GM19035 (cell line): ENCODE measurements at regions not wholly inside any gene's neighbourhood (a gene's known extent, or its start where the extent isn't known, plus 50 kb on each side); places are given as distances from the start of the nearest gene placed in this dataset.

Experiments used
- ATAC-seq: cut with Tn5 transposase; IDR thresholded peaks from one replicate; pipeline ENCODE4 v1.9.1; 2021; ENCODE audit not compliant: unreplicated experiment

- ATAC-seq = no peak
These were observed 2660.1 kb upstream of the PCDH20 start for GRCh38 chr13:64075543-64076271.

GRCh38 chr13:64074971-64075474 is 2659.4 kb upstream of the PCDH20 start:
- no peak for ATAC-seq

GRCh38 chr13:64073203-64073602 is 2657.6 kb upstream of the PCDH20 start:
- ATAC-seq = no peak

- no peak for ATAC-seq
These were observed 2655.7 kb upstream of the PCDH20 start for GRCh38 chr13:64071352-64071751.

- no peak for ATAC-seq
These were observed 2654.2 kb upstream of the PCDH20 start for GRCh38 chr13:64069892-64070291.

GRCh38 chr13:64066711-64067110 is 2651.1 kb upstream of the PCDH20 start:
- no peak for ATAC-seq

DNA sequence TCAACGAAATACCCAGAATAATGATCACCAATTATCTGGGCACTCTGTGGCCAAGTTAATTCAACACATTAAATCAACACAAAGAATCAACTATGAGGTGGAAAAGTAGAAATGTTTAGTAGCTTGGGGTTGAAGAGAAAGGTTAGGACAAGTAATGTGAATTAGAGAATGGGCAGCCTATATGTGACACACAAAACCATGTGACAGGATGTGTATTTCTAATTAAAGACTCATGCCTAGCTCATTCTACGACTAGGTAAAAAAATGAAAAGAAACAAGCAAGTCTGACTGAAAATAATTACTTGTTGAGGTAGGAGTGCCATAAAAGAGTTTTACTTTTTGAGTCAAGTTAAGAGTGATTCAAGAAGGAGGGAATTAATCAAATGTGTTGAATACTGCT is 2646.0 kb upstream of the PCDH20 start:
- ATAC-seq = no peak

- ATAC-seq = no peak
These were observed 2641.8 kb upstream of the PCDH20 start for GRCh38 chr13:64057372-64058020.

GRCh38 chr13:64054321-64054720 is 2638.7 kb upstream of the PCDH20 start:
- ATAC-seq = no peak

DNA sequence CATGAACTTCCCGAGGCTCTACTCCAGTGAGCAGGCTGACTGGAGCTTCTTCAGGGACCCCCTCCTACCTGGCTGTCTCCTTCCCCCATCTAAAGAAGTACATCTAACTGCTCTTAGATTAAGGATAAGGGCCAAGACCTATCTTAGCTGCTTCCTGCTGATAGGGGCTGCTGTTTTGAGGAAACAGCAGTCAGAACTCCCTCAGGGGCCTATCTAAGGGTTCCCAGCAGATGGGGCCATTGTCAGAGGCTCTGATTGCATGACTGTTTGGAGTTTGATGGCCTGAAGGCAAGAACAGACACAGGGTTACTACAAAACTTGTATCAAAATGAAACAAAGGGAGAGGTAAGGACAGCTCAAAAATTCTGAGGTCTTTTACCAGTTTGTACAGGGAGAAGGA is 2636.9 kb upstream of the PCDH20 start:
- no peak for ATAC-seq

- no peak for ATAC-seq
These were observed 2635.6 kb upstream of the PCDH20 start for GRCh38 chr13:64051278-64051677.

- ATAC-seq = no peak
These were observed 2625.6 kb upstream of the PCDH20 start for GRCh38 chr13:64041296-64041695.

DNA sequence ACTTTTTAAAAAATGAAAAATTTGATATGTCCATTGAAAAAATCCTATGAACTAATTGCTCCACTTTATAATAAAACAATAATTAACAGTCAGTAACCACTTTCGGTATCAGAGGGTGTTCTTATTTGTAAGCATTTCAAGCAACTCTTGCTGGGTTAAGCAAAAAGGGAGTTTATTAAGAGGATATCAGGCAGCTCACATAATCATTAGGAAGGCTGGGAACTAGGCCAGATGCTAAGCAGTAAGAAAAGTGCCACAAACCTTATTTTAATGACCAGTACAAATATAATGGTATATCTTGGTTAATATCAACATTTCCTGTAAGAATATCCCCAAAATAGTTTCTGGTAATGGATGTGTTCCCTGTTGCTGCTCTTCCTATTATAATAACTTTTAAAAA is 2618.3 kb upstream of the PCDH20 start:
- ATAC-seq = no peak

- no peak for ATAC-seq
These were observed 2613.9 kb upstream of the PCDH20 start for GRCh38 chr13:64029343-64030093.

DNA sequence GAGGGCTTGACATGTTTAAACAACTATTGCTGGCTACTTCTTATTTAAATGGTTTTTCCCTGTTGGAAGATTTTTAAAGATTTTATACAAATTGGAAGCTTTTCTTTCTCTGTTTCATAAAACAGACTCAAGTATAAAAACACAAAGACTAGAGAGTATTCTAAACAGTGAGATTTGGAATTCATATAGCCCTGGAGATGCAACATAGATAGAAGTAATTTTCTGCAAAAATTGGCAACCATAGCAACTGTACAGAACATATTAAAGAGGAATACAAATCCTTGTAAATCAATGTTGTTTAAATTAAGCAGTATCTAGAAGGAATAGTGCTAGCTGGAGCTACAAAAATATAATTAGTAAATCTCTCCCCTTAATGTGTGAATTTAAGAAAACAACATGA is 2612.9 kb upstream of the PCDH20 start:
- ATAC-seq = no peak

DNA sequence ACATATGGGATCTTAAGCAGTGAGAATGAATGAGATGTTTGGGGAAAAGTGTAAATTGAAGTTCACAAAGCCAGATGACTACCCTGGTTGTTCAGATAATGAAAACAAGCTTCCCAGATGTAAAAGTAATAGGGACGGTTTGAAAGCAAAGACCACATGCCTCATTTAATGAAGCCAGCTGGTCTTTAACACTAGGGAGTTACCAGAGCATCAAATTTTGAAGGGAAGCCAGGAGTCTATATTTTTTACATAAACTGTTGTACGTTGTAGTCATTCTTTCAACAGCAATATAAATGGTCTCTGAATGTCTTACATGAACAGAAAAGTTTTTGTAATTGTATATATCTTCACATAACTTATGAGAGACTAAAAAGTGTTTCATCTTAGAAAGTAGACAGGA is 2604.5 kb upstream of the PCDH20 start:
- no peak for ATAC-seq

GRCh38 chr13:64007339-64007738 is 2591.7 kb upstream of the PCDH20 start:
- no peak for ATAC-seq

GRCh38 chr13:64000321-64000720 is 2584.7 kb upstream of the PCDH20 start:
- no peak for ATAC-seq

GRCh38 chr13:63999614-64000305 is 2584.1 kb upstream of the PCDH20 start:
- ATAC-seq = no peak

- no peak for ATAC-seq
These were observed 2567.7 kb upstream of the PCDH20 start for GRCh38 chr13:63983366-63983765.

DNA sequence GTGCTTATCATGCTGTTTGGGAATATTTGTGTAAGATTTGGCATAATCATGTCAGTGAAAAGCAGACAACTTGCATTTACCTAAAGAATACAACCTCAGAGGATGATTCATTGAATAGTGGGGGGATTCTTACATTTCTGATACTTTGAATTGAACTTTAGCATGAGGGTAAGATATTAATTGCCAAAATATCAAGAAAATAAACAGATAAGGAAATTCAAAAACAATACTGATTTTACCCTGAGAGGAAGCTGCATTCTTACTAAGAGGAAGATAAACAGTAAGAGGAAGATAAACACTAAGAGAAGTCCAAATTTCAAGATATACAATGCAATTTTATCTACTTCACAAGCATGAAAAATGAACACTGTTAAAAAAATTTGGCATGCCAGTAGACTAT is 2564.3 kb upstream of the PCDH20 start:
- no peak for ATAC-seq
